DMS153 (cell line): ENCODE measurements at regions not wholly inside any gene's neighbourhood (a gene's known extent, or its start where the extent isn't known, plus 50 kb on each side); places are given as distances from the start of the nearest gene placed in this dataset.
"Not testable (repeated sequence)": the region's sequence is repeated elsewhere in the genome, so short reads cannot be mapped to it uniquely, and the experiment has no call there.

Experiments used
- DNase-seq: peaks from one replicate; lab custom pipeline; 2025; lab: John Stamatoyannopoulos, UW

- DNase-seq: no peak
These were observed 104.6 kb upstream of the GPBP1 start for GRCh38 chr5:57069115-57069835.

- DNase-seq: no peak
These were observed 101.5 kb upstream of the GPBP1 start for GRCh38 chr5:57072218-57072892.

DNA sequence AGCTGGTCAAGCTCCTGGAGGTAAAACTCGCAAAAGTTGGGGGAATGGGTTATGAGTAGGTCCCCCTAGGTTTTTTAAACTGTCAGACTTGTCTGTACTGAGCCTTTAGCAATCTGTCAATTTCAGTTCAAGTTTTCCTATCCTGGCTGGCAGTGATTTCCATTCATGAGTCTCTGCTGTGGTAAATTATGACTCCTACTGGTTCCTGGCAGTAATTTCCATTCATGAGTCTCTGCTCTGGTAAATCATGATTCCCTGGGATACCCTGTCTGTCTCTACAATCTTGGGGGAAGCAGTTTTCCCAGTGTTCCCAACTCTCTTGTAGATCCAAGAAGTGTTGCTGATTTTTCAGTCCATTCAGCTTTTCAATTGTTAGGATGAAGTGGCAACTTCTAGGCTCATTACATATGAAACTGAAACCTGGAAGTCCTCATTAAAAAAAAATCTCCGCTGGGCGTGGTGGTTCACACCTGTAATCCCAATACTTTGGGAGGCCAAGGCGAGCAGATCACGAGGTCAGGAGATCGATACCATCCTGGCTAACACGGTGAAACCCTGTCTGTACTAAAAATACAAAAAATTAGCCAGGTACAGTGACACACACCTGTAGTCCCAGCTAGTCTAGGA, 91.3 kb upstream of the GPBP1 start:
- DNase-seq: no peak

DNA sequence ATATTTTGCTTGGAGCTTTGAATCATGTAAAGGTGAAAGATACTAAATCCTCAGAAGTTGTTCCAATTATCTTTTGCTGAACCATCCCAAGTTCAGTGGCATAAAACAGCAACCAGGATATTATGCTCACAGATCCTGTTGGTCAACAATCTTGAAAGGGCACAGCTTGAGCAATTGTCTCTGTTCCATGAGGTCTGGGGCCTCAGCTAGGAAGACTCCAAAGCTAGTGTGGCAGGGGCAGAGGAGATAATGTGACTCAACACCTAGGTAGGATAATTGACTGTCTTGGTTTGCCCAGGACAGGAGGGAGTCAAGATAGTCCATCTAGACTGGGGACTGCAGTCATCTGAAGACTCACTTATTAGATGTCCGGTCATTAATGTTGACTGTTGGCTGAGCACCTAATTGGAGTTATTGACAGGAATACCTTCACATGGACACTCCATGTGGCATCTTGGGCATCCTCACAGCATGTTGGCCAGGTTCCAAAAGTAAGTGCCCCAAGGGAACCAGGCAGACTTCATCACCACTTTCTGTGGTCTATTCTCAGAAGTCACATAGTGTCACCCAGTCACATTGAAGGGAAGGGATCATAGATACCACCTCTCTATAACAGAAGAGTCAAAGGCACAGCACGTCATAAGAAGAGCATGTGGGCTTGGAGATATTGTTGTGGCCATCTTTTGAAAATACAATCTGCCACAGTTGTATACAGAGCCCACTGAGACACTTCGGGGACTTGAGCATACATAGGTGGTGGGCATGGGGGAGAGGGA, 88.4 kb upstream of the GPBP1 start:
- no peak for DNase-seq

GRCh38 chr5:57087947-57088346, 85.9 kb upstream of the GPBP1 start:
- not testable (repeated sequence) for DNase-seq

- DNase-seq: no peak
These were observed 78.8 kb upstream of the GPBP1 start for GRCh38 chr5:57094753-57095683.

DNA sequence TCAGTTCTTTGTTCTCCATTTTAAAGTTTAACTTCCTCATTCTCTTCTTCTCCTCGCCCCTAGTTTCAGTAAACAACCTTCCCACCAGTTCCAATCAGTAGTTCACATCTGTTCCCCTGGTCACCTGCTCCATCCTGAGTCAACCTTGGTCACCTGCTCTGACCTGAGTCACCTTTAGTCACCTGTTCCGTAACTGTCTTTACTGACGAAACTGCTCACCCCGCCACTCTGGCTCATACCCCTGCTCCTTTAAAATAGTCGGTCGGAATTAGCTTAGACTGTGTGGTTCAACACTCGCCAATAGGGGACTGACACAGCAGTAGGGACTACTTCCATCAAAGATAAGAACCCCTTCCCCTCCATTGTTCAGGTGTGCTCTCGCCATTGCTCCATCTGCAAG, 76.3 kb upstream of the GPBP1 start:
- DNase-seq: no peak

GRCh38 chr5:57102189-57102904, 71.5 kb upstream of the GPBP1 start:
- no peak for DNase-seq

DNA sequence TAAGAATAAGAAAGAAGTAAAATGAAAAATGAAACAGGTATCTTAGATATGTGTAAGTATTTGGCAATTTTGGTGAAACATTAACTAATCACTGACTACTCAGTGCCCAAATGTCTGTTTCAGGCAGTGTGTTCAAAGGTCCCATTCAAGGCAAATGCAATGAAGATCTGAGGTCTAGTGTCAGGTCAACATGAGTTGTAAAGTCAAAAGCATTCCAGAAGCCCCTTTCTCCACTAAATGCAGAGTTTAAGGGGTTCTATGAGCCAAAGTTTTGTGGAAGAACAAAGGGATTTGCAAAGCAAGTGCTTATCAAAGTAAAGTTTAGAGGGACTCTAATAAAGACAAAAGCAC, 71.0 kb upstream of the GPBP1 start:
- no peak for DNase-seq

- no peak for DNase-seq
These were observed 70.4 kb upstream of the GPBP1 start for GRCh38 chr5:57103317-57103907.

DNA sequence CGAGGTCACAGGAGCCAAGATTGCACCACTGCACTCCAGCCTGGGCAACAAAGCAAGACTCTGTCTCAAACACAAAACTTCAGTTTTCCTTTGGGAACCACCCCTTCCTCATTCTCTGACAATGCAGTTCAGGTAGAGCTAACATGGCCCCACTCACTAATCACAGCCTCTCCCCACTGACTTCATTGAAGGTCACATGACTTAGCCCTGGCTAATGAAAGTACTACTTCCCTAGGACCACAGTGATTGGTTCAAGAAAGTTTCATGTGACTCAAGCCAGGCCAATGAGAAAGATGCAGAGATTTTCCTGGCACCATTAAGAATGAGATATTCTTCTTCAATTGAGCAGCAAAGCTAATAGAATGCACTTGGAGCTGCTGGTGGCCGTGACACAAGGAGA, 67.2 kb upstream of the GPBP1 start:
- no peak for DNase-seq

DNA sequence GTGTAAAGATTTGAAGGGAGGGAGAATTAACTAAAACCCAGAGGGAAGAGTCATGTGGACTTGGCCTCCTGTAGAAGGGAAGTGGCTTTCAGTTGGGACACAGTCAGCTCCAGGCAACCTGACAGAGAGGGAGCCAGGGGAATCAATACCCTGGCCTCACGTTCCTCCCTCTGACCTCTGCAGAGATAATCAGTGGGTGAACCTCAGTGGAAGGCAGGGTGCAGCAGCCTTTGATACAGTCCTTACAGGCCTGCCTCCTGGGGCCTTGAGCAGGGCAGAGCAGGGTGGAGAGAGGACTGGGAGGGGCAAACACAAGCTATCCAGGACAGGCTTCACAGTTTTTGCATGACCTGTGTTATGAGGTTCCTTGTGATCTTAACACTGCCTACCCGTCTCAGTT, 61.9 kb upstream of the GPBP1 start:
- DNase-seq: no peak

DNA sequence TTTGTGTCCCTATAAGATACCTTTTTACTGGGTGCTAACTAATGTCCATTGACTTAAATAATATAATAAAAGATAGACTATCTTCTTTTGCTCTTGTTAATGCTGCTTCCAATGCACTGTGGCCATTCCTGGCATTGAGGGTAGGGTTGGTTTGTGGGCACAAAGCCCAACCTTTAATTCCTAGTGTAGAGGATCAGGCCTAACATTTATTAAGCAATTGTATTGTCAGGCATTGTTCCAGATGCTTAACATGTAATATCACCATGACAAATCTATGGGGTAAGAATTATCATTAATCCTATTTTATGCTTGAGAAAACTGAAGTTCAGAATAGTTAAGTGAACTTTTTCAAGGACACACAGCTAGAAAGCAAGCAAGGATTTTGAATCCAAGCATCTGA, 60.4 kb upstream of the GPBP1 start:
- no peak for DNase-seq

DNA sequence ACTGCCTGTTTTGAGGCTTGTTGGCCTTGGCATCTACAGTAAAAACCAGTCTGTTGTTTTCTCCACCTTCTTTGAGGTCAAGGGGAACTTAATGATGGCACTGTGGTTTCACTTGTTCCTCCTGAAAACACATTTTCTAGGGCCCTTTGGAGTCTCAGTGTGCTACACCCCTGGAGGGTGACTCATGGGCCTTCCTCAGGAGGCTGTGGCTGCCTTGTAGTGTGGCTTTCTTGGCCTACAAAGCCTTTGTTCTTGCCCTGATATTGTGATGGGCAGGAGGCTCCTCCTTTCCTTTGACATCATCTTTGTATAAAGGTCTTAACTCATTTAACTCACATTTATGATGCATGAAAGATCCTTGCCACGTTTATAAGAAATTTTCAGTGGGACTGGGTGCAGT, 56.3 kb upstream of the GPBP1 start:
- no peak for DNase-seq

GRCh38 chr5:57119031-57119430, 54.8 kb upstream of the GPBP1 start:
- no peak for DNase-seq

GRCh38 chr5:57124014-57124413, 49.8 kb upstream of the GPBP1 start:
- no peak for DNase-seq
